Fibroblast of gingiva (primary cell): ENCODE measurements at regions not wholly inside any gene's neighbourhood (a gene's known extent, or its start where the extent isn't known, plus 50 kb on each side); places are given as distances from the start of the nearest gene placed in this dataset.
"Not testable (repeated sequence)": the region's sequence is repeated elsewhere in the genome, so short reads cannot be mapped to it uniquely, and the experiment has no call there.

ENCODE experiments used
- DNase-seq: peaks from one replicate; pipeline ENCODE4 v3.0.0-alpha.2; 2011; ENCODE audit warnings: low read depth

DNA sequence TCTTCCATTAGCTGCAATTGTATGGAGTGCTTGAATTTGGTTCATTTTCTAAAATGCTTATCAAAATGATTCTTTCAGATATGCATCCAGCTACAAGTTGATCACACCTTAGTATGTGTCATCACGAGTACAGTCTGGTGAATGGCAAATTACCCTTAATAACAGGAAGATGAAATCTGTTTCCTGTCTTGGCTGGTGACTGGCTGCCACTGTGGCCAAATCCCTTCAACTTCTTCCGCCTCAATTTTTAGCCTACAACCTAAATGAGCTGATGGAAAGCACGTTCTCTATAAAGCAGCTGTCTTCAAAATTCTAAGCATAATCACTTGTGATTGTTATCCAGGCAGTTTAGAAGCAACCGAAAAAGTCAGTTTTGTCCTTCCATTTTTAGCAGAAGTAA is 387.1 kb upstream of the NECTIN3 start:
- no peak for DNase-seq

GRCh38 chr3:110685630-110686029 is 386.0 kb upstream of the NECTIN3 start:
- no peak for DNase-seq

GRCh38 chr3:110686701-110687100 is 384.9 kb upstream of the NECTIN3 start:
- peak; percentile 21 for DNase-seq

GRCh38 chr3:110687138-110687537 is 384.5 kb upstream of the NECTIN3 start:
- DNase-seq, result no peak

DNA sequence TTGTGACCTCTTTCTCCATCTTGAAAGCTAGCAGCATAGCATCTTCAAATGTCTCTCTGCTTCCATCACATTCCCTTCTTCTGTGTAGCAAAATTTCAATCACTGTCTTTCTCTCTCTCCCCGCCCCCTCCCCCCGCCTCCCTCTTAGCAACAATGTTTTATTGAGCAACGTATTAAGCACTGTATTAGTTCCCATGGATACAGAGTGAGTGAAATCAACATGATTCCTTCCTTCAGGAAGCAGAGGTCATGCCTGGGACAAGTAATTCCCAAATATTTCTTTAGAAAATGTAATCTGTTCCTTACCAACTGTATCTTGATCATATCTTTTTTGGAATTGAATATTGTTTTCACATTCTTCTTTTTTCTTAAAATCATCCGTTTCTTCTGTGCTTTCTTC is 373.7 kb upstream of the NECTIN3 start:
- DNase-seq, result peak; percentile 29

DNA sequence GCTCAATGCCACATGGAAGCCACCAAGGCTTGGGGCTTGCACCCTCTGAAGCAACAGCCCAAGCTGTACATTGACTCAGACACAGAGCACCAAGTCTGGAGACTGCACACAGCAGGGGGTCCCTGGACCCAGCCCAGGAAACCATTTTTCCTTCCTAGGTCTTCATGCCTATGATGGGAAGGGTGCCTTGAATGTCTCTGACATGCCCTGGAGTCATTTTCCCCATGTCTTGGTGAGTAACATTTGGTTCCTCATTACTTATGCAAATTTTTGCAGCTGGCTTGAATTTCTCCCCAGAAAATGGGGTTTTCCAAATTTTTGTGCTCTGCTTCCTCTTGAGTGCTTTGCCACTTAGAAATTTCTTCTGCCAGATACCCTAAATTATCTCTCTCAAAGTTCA is 367.3 kb upstream of the NECTIN3 start:
- DNase-seq, result not testable (repeated sequence)

GRCh38 chr3:110708156-110708555 is 363.5 kb upstream of the NECTIN3 start:
- no peak for DNase-seq

- no peak for DNase-seq
Observed at GRCh38 chr3:110710156-110710555, 361.5 kb upstream of the NECTIN3 start.

DNA sequence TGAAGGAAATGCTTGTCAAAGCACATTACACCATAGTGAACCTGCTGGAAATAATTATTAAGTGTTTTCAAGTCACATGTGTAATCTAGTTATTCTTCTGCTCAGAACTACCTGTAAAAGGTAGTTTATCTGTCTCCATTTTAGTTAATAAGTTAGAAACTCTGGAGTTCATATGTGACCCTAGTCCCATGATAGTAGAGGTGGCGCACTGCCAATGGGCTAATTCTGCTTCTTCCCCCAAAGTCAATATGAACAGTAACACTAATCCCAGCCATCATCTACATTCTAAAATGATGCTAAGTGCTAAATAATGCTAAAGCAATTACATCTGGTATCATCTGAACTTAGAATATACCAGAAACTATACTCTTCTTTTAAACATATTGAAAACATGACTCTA is 361.0 kb upstream of the NECTIN3 start:
- DNase-seq, result no peak

DNA sequence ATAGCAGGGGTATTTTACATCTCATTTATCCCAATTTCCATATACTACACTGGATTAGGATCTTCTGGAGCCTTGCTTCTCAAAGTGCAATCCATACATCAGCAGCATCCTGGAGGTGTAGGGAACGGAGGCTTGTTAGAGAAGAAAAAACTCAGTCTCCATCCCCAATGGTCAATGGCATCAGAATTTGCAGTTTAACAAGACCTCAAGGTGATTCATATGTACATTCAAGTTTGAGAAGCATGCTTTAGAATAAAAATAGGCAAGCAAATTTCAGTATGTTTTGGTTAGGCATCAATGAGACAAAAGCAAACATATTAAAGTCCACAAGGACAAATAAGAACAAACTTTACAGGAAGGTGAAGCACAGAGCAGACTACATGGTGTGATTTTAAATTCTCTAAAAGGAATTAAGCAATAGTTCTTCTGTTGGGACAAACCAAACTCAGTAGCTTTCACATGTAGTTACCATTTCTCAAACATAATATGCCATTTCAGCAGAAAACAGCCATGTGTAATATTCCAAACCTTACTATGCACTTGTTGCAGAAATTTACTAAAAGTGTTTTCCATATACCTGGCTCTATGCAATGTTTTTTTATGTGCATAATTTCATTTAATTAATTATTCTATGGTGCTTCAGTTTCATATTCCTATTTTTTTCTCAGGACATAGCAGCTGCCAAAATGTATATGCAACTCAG is 360.3 kb upstream of the NECTIN3 start:
- DNase-seq, result no peak

- no peak for DNase-seq
Observed at GRCh38 chr3:110711851-110712516, 359.6 kb upstream of the NECTIN3 start.

GRCh38 chr3:110727056-110727455 is 344.6 kb upstream of the NECTIN3 start:
- no peak for DNase-seq

DNA sequence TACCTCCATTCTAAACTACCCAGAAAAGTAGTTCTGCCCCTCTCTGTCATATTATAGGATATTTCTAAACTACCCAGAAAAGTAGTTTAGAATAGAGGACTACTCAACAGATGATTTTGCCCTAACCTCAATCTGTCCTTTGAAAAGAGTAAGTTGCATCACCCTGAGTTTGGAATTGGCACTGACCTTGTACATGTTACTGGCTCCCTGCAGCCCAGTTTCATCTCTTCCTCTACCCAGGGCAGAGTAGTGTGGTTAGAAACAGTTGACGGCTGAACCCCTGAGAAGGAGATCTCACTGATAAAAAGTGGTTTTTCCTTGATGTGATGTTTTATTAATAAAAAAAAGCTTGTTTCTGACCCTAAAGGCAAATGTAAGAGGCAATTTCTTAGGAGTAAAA is 340.5 kb upstream of the NECTIN3 start:
- peak; percentile 4 for DNase-seq

DNA sequence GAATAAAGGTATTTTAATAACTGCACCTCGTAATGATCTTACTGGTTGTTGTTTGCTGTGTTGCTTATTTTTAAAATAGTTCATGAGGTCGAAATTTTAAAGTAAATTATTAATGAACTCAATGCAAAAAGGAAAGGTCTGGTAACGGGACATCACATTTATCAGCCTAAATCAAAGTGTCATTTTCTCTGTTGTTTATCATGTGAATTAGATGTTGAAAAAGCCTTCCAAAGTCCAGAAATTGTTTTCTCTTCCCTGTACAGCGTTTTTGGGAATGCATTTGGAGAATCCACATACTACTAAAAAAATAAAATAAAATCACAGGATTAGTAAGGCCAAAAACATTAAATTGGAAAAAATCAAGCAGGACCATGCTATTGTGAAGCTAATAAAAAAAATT is 339.2 kb upstream of the NECTIN3 start:
- no peak for DNase-seq

- no peak for DNase-seq
Observed at GRCh38 chr3:110733045-110733444, 338.6 kb upstream of the NECTIN3 start.

DNA sequence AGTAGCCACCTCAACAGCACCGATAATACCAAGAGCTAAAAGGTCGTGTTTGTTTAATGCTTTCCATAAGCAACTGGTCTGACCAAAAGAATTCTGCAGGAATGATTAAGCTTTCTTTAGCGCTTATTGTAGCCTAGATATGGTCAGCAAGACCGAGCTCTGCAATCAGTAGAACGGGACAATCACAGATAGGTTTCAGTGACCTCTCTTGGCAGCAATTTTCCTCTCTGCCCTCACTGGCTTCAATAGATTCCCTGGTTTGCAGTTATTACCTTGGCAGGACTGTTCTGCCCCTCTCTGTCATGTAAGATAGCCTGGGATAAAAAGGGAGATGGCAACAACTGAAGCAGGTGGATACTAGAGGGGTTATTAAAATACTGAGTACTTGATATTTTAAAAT is 337.1 kb upstream of the NECTIN3 start:
- DNase-seq, result no peak

GRCh38 chr3:110736332-110736731 is 335.3 kb upstream of the NECTIN3 start:
- no peak for DNase-seq

GRCh38 chr3:110738531-110738930 is 333.1 kb upstream of the NECTIN3 start:
- no peak for DNase-seq

GRCh38 chr3:110741891-110742290 is 329.7 kb upstream of the NECTIN3 start:
- DNase-seq, result no peak

- no peak for DNase-seq
Observed at GRCh38 chr3:110743202-110743601, 328.4 kb upstream of the NECTIN3 start.

DNA sequence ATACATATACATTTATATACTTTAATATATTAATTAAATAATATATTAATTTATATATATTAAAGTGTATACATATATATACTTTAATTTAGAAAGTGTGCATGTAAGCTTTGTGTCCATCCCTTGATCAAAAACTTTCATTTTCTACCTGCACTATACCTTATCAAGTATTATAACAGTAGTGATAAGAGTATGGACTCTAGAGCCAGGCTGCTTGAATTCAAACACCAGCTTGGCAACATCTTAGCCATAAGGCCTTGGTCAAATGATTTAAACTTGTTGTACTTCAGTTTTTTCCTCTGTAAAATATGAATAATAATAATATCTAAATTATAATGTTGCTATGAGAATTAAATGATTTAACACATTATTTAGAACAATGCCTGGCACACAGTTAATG is 327.6 kb upstream of the NECTIN3 start:
- DNase-seq, result no peak

DNA sequence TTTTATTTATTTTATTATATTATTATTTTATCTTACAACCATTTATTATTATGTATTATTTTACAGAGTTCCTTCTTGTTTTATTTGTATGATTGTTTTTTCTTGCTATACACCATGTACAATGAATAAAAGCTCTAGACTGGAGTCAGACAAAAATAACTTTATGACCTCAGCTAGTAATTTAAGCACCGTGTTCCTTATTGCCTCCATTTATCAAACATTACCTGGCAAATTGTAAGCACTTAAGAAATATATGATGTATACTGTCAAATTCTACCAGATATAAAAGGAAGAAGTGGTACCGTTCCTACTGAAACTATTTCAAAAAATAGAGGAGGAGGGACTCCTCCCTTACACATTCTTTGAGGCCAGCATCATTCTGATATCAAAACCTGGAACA is 326.9 kb upstream of the NECTIN3 start:
- no peak for DNase-seq

DNA sequence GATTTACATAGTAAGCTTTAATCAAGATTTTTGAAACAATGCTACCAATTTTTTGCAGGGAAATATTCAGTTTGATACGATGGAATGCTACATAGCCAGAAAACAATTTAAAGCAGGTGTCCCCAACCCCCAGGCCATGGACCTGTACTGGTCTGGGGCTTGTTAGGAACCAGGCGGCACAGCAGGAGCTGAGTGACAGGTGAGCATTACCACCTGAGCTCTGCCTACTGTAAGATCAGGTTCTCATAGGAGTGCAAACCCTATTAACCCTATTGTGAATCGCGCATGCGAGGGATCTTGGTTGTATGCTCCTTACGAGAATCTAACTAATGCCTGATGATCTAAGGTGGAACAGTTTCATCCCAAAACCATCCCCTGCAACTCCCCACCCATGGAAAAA is 322.6 kb upstream of the NECTIN3 start:
- no peak for DNase-seq

DNA sequence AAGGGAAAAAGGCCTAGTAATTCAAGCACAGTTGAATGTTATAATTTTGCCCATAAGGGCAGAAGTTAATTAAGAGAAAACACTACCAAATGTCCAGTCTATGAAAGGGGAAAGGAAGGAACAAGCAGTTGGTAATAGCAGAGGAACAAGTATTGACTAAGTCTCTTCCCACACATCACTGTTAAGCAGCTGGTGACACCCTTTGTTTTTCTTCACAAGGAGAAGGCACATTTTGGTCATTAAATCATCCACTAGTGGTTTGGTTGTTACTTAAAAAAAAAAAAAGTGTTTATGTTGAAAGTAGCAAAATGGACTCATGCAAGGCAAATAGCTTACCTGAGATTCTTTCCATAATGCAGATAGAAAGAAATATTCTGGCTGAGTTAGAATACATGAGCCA is 321.4 kb upstream of the NECTIN3 start:
- no peak for DNase-seq
